ENCODE measurements at regions not wholly inside any gene's neighbourhood (a gene's known extent, or its start where the extent isn't known, plus 50 kb on each side); places are given as distances from the start of the nearest gene placed in this dataset.
A peak's percentile ranks its signal among the peaks of the same experiment; 100 is the strongest.

- no peaks in the 10 kb centered on the region for H3K36me3 ChIP-seq
- H3K9me3 ChIP-seq: no peaks in the 10 kb centered on the region
- no peak overlapping the region for H3K27ac ChIP-seq
- no peak overlapping the region for H3K4me3 ChIP-seq (replicated peaks in 1 of 3)
- DNase-seq: no peak
- intact Hi-C loops (cut with DNase I): no loop called here
- TF ChIP-seq CTCF (IDR thresholded peaks at IDR 0.05) (no peak), POLR2A (IDR thresholded peaks at IDR 0.05) (no peak)
- WGBS, 2 donors: 69 to 76% methylated on average over 11 of the region's 11 CpGs
- H3K27me3 ChIP-seq: no peaks in the 10 kb centered on the region
- H3K4me1 ChIP-seq: no peaks in the 10 kb centered on the region
These were observed 261.3 kb upstream of the MOCS1 start for GRCh38 chr6:40195428-40196134.

- DNase-seq: no peak
- intact Hi-C loops (cut with DNase I): no loop called here
- 67 to 83% methylated on average over 3 of the region's 3 CpGs for WGBS, 2 donors
These were observed 260.3 kb upstream of the MOCS1 start for GRCh38 chr6:40194447-40195170.

GRCh38 chr6:40192516-40192915, 258.3 kb upstream of the MOCS1 start:
- WGBS, 2 donors: 53 to 76% methylated on average over 4 of the region's 4 CpGs
- no peaks in the 10 kb centered on the region for H3K27me3 ChIP-seq
- H3K9me3 ChIP-seq: no peaks in the 10 kb centered on the region
- intact Hi-C loops (cut with DNase I): no loop called here
- no peaks in the 10 kb centered on the region for H3K36me3 ChIP-seq
- no peak for DNase-seq
- no peak for TF ChIP-seq CTCF (IDR thresholded peaks at IDR 0.05)
- TF ChIP-seq POLR2A (IDR thresholded peaks at IDR 0.05): no peak
- H3K27ac ChIP-seq: no peak overlapping the region
- no peaks in the 10 kb centered on the region for H3K4me1 ChIP-seq
- no peak overlapping the region for H3K4me3 ChIP-seq (replicated peaks in 1 of 3)

More at GRCh38 chr6:40194447-40195170, 260.3 kb upstream of the MOCS1 start:
- no peaks in the 10 kb centered on the region for H3K36me3 ChIP-seq
- H3K4me3 ChIP-seq (replicated peaks in 1 of 3): no peak overlapping the region
- no peaks in the 10 kb centered on the region for H3K4me1 ChIP-seq
- H3K27ac ChIP-seq: no peak overlapping the region
- TF ChIP-seq POLR2A (IDR thresholded peaks at IDR 0.05): no peak
- no peaks in the 10 kb centered on the region for H3K27me3 ChIP-seq
- H3K9me3 ChIP-seq: no peaks in the 10 kb centered on the region

GRCh38 chr6:40188931-40189330, 254.7 kb upstream of the MOCS1 start:
- H3K4me3 ChIP-seq (replicated peaks in 1 of 3): no peak overlapping the region
- intact Hi-C loops (cut with DNase I): no loop called here
- no peaks in the 10 kb centered on the region for H3K9me3 ChIP-seq
- peak; percentile 18 to 20 for DNase-seq
- no peaks in the 10 kb centered on the region for H3K36me3 ChIP-seq
- H3K27ac ChIP-seq: no peak overlapping the region
- WGBS, 2 donors: 15 to 19% methylated on average over 1 of the region's 1 CpG
- TF ChIP-seq CTCF (IDR thresholded peaks at IDR 0.05) (peak in 1 of 6 experiments; percentile 8), POLR2A (IDR thresholded peaks at IDR 0.05) (no peak)
- H3K4me1 ChIP-seq: no peaks in the 10 kb centered on the region
- no peaks in the 10 kb centered on the region for H3K27me3 ChIP-seq

GRCh38 chr6:40187535-40188144, 253.4 kb upstream of the MOCS1 start:
- H3K4me1 ChIP-seq: no peaks in the 10 kb centered on the region
- TF ChIP-seq POLR2A (IDR thresholded peaks at IDR 0.05) (no peak), CTCF (IDR thresholded peaks at IDR 0.05) (no peak)
- H3K4me3 ChIP-seq (replicated peaks in 1 of 3): no peak overlapping the region
- H3K9me3 ChIP-seq: no peaks in the 10 kb centered on the region
- DNase-seq: no peak
- 72 to 76% methylated on average over 5 of the region's 5 CpGs for WGBS, 2 donors
- no peaks in the 10 kb centered on the region for H3K36me3 ChIP-seq
- no peak overlapping the region for H3K27ac ChIP-seq
- intact Hi-C loops (cut with DNase I): no loop called here
- no peaks in the 10 kb centered on the region for H3K27me3 ChIP-seq
